Spleen (tissue), 11 donors: ENCODE measurements at regions not wholly inside any gene's neighbourhood (a gene's known extent, or its start where the extent isn't known, plus 50 kb on each side); places are given as distances from the start of the nearest gene placed in this dataset.

Experiments
- DNase-seq: peaks from one replicate; pipeline ENCODE4 v3.0.0-alpha.2; 2020
- H3K27ac ChIP-seq, 8 donors: fragments of 200-600 bp; sonication (generic) in 7 of 8; 1 replicate in 4 of 8; 2 replicates in 4 of 8; pipeline versions ENCODE4 v1.5.0 to v1.8.0; 2016 to 2021; ENCODE audit warnings: inconsistent platforms in 4 of 8, mild to moderate bottlenecking in 4 of 8, moderate library complexity in 1 of 8
- H3K27me3 ChIP-seq, 7 donors: fragments of 200-600 bp; sonication (generic) in 6 of 7; replicated peaks in 1 of 7; 1 replicate in 4 of 7; 2 replicates in 3 of 7; pipeline versions ENCODE4 v1.5.0 to v1.8.0; 2016 to 2021; ENCODE audit warnings: inconsistent platforms in 3 of 7, mild to moderate bottlenecking in 1 of 7
- H3K36me3 ChIP-seq, 6 donors: fragments of 200-600 bp; sonication (generic) in 5 of 6; 1 replicate in 4 of 6; 2 replicates in 2 of 6; pipeline versions ENCODE4 v1.5.0 to v1.8.0; 2016 to 2021; ENCODE audit warnings: inconsistent platforms in 2 of 6
- H3K4me1 ChIP-seq, 6 donors: fragments of 200-600 bp; sonication (generic) in 5 of 6; 1 replicate in 3 of 6; 2 replicates in 3 of 6; pipeline versions ENCODE4 v1.5.0 to v1.8.0; 2016 to 2021; ENCODE audit warnings: inconsistent platforms in 3 of 6
- H3K4me3 ChIP-seq, 8 donors: fragments of 200-600 bp; sonication (generic) in 7 of 8; 1 replicate in 4 of 8; 2 replicates in 4 of 8; pipeline versions ENCODE4 v1.5.0 to v1.8.0; 2016 to 2021; ENCODE audit warnings: inconsistent platforms in 4 of 8, mild to moderate bottlenecking in 4 of 8, moderate library complexity in 2 of 8
- H3K9me3 ChIP-seq, 8 donors: fragments of 200-600 bp; sonication (generic) in 7 of 8; 1 replicate in 4 of 8; 2 replicates in 4 of 8; pipeline versions ENCODE4 v1.5.0 to v1.8.0; 2016 to 2021; ENCODE audit warnings: inconsistent platforms in 4 of 8
- CTCF ChIP-seq, 11 experiments: fragments of 200-600 bp in 7 of 11; fragments of 450-650 bp in 4 of 11; sonication (generic) in 4 of 11; IDR thresholded peaks in 8 of 11; conservative IDR thresholded peaks in 3 of 11; 1 replicate in 7 of 11; 2 replicates in 4 of 11; pipeline versions ENCODE4 v1.4.0 to v1.8.0; 2016 to 2021; ENCODE audit warnings: antibody characterized with exemption in 11 of 11, inconsistent platforms in 4 of 11, mild to moderate bottlenecking in 1 of 11
- POLR2A ChIP-seq, 3 donors: fragments of 450-650 bp; IDR thresholded peaks; one replicate each; pipeline ENCODE4 v1.5.1; 2017; ENCODE audit warnings: antibody characterized with exemption in 3 of 3, mild to moderate bottlenecking in 1 of 3
- POLR2AphosphoS5 ChIP-seq, 3 donors: sonication (generic); formaldehyde crosslinking; IDR thresholded peaks; one replicate each; pipeline ENCODE4 v1.5.1; 2017; ENCODE audit warnings: antibody characterized with exemption in 3 of 3
- WGBS, 5 donors: extraction: QIAGEN DNeasy Blood & Tissue Kit in 3 of 5; methylation state at CpG; one replicate each; pipeline versions ENCODE4 v1.1.5 to v1.1.7; 2013 to 2018; 5-methylcytosine and 5-hydroxymethylcytosine counted together
- intact Hi-C: fragments of 100-400 bp; cut with DNase I; formaldehyde crosslinking; loops from one replicate; pipeline ENCODE4 v1.15.0; 2023; ENCODE audit warnings: low total_unique reads
- donor health status: healthy with polysubstance abuse.
- donor health status: DM: no; HTN: no; CAD: no; lungs with moderate emphysema.
- donor health status: DM: no; HTN: no; CAD: no.
- donor health status: Bipolar disorder and iron deficiency.
- donor health status: healthy.
- donor health status: DM: no; HTN: no; CAD: no.
- donor health status: DM: yes; HTN: yes; CAD: no.

DNA sequence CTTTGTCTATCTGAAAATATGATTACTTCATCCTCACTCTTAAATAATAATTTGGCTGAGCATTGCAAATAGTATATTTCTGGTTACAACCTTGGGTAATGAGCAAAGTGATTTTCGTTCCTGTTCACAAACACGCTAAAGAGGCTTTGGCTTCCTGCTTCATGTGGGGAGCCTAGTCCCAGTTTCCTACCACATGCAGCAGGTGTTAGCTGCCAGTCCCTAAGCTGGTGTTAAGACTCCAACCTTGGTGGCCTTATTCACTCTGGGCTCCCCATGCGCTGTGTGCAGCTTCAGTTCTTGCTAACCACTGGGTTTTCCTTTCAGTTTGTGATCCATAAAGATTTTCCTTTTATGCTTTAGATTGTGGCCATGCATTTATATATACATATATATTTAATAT lies 56.7 kb upstream of the BARHL2 start:
- intact Hi-C loops = no loop called here
- DNase-seq = no peak
- 57 to 74% (median 67%) methylated on average over 3 of the region's 3 CpGs for WGBS, 5 donors
- Histone ChIP-seq H3K36me3 (no peaks in the 10 kb centered on the region), H3K4me1 (no peaks in the 10 kb centered on the region), H3K9me3 (no peaks in the 10 kb centered on the region), H3K27me3 (peaks cover 0 to 17% (median 0%) of the 10 kb centered on the region in 7 donors), H3K27ac (no peak overlapping the region), H3K4me3 (no peak overlapping the region)
- no peak for TF ChIP-seq POLR2AphosphoS5 (IDR thresholded peaks at IDR 0.05)
- TF ChIP-seq POLR2A (IDR thresholded peaks at IDR 0.05) = no peak
- no peak for TF ChIP-seq CTCF (IDR thresholded peaks at IDR 0.05 in 8 of 11, conservative IDR thresholded peaks at IDR 0.05 in 3 of 11)

- WGBS, 5 donors = 78 to 89% (median 87%) methylated on average over 2 of the region's 2 CpGs
- Histone ChIP-seq H3K9me3 (no peaks in the 10 kb centered on the region), H3K4me3 (no peak overlapping the region), H3K36me3 (no peaks in the 10 kb centered on the region), H3K27ac (no peak overlapping the region), H3K4me1 (no peaks in the 10 kb centered on the region), H3K27me3 (peaks cover 0 to 20% (median 0%) of the 10 kb centered on the region in 7 donors)
- TF ChIP-seq POLR2AphosphoS5 (IDR thresholded peaks at IDR 0.05) (no peak), CTCF (IDR thresholded peaks at IDR 0.05 in 8 of 11, conservative IDR thresholded peaks at IDR 0.05 in 3 of 11) (no peak), POLR2A (IDR thresholded peaks at IDR 0.05) (no peak)
- no peak for DNase-seq
- intact Hi-C loops = no loop called here
These were observed 51.7 kb upstream of the BARHL2 start for GRCh38 chr1:90768826-90769225.

GRCh38 chr1:90768098-90768497 lies 51.0 kb upstream of the BARHL2 start:
- WGBS, 5 donors = 35 to 76% (median 52%) methylated on average over 1 of the region's 1 CpG
- no peak overlapping the region for H3K4me3 ChIP-seq
- TF ChIP-seq POLR2A (IDR thresholded peaks at IDR 0.05) (no peak), CTCF (IDR thresholded peaks at IDR 0.05 in 8 of 11, conservative IDR thresholded peaks at IDR 0.05 in 3 of 11) (no peak), POLR2AphosphoS5 (IDR thresholded peaks at IDR 0.05) (no peak)

More at GRCh38 chr1:90768098-90768497, 51.0 kb upstream of the BARHL2 start:
- intact Hi-C loops = no loop called here
- Histone ChIP-seq H3K27ac (no peak overlapping the region), H3K36me3 (no peaks in the 10 kb centered on the region), H3K27me3 (peaks cover 0 to 21% (median 0%) of the 10 kb centered on the region in 7 donors), H3K4me1 (no peaks in the 10 kb centered on the region), H3K9me3 (no peaks in the 10 kb centered on the region)
- no peak for DNase-seq
